MG63 (cell line): ENCODE measurements at regions not wholly inside any gene's neighbourhood (a gene's known extent, or its start where the extent isn't known, plus 50 kb on each side); places are given as distances from the start of the nearest gene placed in this dataset.
A peak's percentile ranks its signal among the peaks of the same experiment; 100 is the strongest.

ENCODE experiments used
- DNase-seq: peaks from one replicate; pipeline ENCODE4 v3.0.0-alpha.2; 2020
- H3K27me3 ChIP-seq: fragments of 250-450 bp; sonication (Bioruptor Pico); 2 replicates; pipeline ENCODE4 v1.5.1; 2020; ENCODE audit warnings: mild to moderate bottlenecking, moderate library complexity
- H3K36me3 ChIP-seq: fragments of 250-450 bp; sonication (Bioruptor Pico); 2 replicates; pipeline ENCODE4 v1.5.1; 2020; ENCODE audit warnings: mild to moderate bottlenecking, moderate library complexity
- H3K4me3 ChIP-seq: fragments of 250-450 bp; sonication (Bioruptor Pico); 2 replicates; pipeline ENCODE4 v1.5.1; 2020; ENCODE audit warnings: mild to moderate bottlenecking, moderate library complexity
- H3K9me3 ChIP-seq: fragments of 250-450 bp; sonication (Bioruptor Pico); 2 replicates; pipeline ENCODE4 v1.5.1; 2020; ENCODE audit warnings: mild to moderate bottlenecking, moderate library complexity

- Histone ChIP-seq H3K36me3 (no peaks in the 10 kb centered on the region), H3K4me3 (no peak overlapping the region), H3K27me3 (no peaks in the 10 kb centered on the region; the same call in 1 of the 2 replicates), H3K9me3 (no peaks in the 10 kb centered on the region)
- no peak for DNase-seq
Observed at GRCh38 chr2:121905201-121905600, 149.8 kb downstream of the TSN start.

GRCh38 chr2:121906170-121906569 lies 150.7 kb downstream of the TSN start:
- Histone ChIP-seq H3K9me3 (no peaks in the 10 kb centered on the region), H3K27me3 (no peaks in the 10 kb centered on the region; the same call in 1 of the 2 replicates), H3K36me3 (no peaks in the 10 kb centered on the region), H3K4me3 (no peak overlapping the region)
- no peak for DNase-seq

DNA sequence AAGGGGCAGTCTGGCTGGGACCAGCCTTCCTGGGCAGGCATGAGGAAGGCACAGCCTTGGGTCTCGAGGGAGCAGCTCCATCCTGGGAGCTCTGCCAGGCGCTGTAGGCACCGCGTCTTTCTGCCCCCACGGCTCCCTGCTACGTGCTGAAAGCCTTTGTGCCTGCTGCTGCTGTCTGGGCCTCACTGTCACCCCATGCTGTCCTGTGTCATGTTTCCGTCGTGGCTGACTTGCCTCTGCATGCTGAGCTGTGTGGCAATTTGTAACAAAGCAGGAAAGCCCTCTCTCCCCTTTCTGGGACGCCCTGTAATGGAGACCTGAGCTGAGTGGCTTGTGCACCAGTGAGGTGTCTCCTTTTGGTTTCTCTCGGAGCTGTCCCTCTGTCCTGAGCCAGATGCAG lies 152.5 kb downstream of the TSN start:
- H3K4me3 ChIP-seq, result no peak overlapping the region
- no peak for DNase-seq

DNA sequence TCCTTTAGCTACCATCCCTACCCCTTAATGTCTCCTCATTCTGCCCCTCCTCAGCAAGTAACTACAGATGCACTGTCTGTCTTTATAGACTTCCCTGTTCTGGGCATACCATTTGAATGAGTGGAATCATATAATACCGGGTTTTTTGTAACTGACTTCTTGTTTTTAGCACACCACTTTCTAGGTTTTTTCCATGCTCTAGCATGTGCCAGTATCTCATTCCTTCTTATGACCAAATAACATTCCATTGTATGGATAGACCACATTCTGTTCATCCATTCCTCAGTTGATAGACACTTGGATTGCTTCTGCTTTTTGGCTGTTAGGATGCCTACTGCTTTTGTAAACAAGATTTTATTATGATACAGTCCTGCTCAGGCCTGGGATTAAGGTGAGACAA lies 154.7 kb downstream of the TSN start:
- H3K9me3 ChIP-seq, result no peaks in the 10 kb centered on the region
- no peak for DNase-seq
- H3K27me3 ChIP-seq, result no peaks in the 10 kb centered on the region; the same call in 1 of the 2 replicates
- no peaks in the 10 kb centered on the region for H3K36me3 ChIP-seq
- no peak overlapping the region for H3K4me3 ChIP-seq

More for the DNA sequence above, 152.5 kb downstream of the TSN start:
- no peaks in the 10 kb centered on the region for H3K36me3 ChIP-seq
- no peaks in the 10 kb centered on the region for H3K9me3 ChIP-seq
- no peaks in the 10 kb centered on the region; the same call in 1 of the 2 replicates for H3K27me3 ChIP-seq

DNA sequence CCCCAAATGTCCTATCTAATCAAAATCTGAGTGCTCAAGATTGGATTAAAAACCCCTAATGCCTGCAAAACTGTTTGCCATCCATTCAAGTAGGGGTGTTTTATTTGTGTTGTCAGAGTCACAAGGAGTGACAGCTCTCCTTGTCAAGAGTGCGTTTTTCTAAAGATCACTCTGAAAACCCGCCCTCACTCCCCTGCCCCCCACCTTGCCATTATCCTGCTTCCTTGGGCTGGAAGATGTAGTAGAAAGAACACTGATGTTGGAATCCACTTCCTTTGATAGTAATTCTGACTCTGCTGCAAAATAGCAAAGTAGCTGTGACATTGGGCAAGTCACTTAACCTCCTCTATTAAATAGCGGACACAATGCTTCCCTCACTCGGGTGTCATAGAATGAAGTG lies 155.6 kb downstream of the TSN start:
- Histone ChIP-seq H3K9me3 (no peaks in the 10 kb centered on the region), H3K36me3 (no peaks in the 10 kb centered on the region), H3K4me3 (no peak overlapping the region), H3K27me3 (no peaks in the 10 kb centered on the region; the same call in 1 of the 2 replicates)
- DNase-seq, result no peak

DNA sequence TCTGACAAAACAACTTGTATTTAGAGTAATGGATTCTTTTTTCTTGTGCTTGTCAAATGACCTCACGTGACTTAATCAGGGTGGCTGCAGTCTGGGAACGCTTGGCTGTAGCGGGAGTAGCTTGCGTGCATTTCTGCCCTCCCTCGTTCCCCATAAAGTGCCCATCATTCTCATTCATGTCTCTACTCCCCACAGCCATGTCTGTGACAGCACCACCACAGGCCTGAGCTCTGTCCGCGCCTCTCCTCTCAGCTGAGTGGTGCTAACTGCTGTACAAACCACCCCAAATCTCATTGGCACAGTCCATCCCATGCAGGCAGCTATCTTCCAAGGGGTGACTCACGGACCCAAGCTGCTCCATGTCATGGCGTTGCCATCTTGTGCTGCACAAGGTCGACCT lies 161.7 kb downstream of the TSN start:
- no peak for DNase-seq
- H3K4me3 ChIP-seq, result no peak overlapping the region
- no peaks in the 10 kb centered on the region for H3K9me3 ChIP-seq
- H3K27me3 ChIP-seq, result no peaks in the 10 kb centered on the region
- H3K36me3 ChIP-seq, result no peaks in the 10 kb centered on the region

GRCh38 chr2:121918231-121918630 lies 162.8 kb downstream of the TSN start:
- Histone ChIP-seq H3K36me3 (no peaks in the 10 kb centered on the region), H3K9me3 (no peaks in the 10 kb centered on the region), H3K27me3 (no peaks in the 10 kb centered on the region), H3K4me3 (no peak overlapping the region)
- no peak for DNase-seq

DNA sequence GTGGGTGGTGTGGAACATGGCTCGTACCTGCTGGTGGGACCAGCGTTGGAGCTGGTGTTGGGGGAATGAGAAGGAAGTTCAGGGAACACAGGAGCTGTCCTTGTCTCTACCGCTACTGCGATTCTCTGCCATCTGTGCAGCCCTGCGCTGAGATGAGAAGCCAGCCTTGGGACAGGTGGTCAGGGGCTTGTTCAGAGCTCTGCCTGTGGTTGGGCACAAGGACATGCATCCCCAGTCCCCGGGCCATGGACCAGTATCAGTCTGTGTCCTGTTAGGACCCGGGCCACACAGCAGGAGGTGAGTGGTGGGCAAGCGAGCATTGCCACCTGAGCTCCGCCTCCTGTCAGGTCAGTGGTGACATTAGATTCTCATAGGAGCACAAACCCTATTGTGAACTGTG lies 164.4 kb downstream of the TSN start:
- DNase-seq, result no peak
- Histone ChIP-seq H3K4me3 (no peak overlapping the region), H3K27me3 (no peaks in the 10 kb centered on the region), H3K9me3 (no peaks in the 10 kb centered on the region), H3K36me3 (no peaks in the 10 kb centered on the region)

DNA sequence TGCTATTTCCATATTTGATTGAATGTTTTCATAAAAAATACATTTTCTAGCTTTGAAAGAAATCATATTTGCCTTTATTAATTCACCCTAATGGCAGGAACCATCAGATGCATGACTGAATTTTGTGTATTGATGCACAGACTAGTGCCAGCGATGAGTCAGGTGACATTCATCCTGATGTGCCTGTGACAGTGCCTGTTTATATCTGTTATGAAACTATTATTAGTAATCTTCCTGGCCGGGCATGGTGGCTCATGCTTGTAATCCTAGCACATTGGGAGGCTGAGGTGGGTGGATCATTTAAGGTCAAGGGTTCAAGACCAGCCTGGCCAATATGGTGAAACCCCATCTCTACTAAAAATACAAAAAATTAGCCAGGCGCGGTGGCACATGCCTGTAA lies 170.0 kb downstream of the TSN start:
- DNase-seq, result peak; percentile 49

GRCh38 chr2:121943285-121943684 lies 187.8 kb downstream of the TSN start:
- Histone ChIP-seq H3K4me3 (no peak overlapping the region), H3K27me3 (no peaks in the 10 kb centered on the region), H3K9me3 (no peaks in the 10 kb centered on the region), H3K36me3 (no peaks in the 10 kb centered on the region)
- DNase-seq, result no peak

More for the DNA sequence above, 170.0 kb downstream of the TSN start:
- Histone ChIP-seq H3K4me3 (no peak overlapping the region), H3K36me3 (no peaks in the 10 kb centered on the region), H3K9me3 (no peaks in the 10 kb centered on the region), H3K27me3 (no peaks in the 10 kb centered on the region; the same call in 1 of the 2 replicates)

DNA sequence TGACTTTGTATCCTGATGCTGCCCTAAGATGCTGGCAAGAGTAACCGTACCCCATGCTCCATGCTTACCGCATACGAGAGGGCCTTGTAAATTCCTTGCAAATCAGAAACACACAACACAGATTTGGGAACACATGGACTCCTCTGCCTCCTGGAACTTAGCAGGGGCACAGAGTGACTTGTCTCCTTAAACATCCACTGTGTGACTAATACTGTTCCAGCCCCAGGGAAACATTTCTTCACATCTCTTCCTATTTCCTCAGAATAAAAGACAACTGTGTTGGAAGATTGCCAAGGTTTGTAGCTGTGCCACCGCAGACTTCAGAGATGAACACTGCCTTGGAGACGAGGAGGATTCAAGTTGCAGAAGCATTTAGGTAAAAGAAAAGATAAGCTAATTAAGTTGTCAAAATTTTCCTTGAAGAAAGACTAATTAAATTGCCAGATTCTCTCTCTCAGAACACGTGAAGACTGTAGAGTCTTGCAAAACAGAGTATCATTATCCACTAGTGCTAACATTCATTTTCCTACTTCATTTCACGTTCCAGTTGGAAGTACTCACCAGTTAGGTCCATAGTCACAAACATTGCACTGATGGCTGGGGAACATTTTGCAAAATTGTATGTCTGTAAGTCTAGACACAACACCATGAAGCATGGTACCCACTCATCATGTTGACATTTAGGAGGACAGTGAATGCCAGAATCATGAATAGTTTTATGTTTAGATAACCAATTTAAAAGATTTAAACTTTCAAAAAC lies 188.8 kb downstream of the TSN start:
- no peaks in the 10 kb centered on the region for H3K27me3 ChIP-seq
- no peaks in the 10 kb centered on the region for H3K36me3 ChIP-seq
- H3K9me3 ChIP-seq, result no peaks in the 10 kb centered on the region
- peak; percentile 34 for DNase-seq
- H3K4me3 ChIP-seq, result no peak overlapping the region

GRCh38 chr2:121947674-121948073 lies 192.2 kb downstream of the TSN start:
- Histone ChIP-seq H3K36me3 (no peaks in the 10 kb centered on the region), H3K9me3 (no peaks in the 10 kb centered on the region), H3K4me3 (no peak overlapping the region), H3K27me3 (no peaks in the 10 kb centered on the region)
- DNase-seq, result no peak

DNA sequence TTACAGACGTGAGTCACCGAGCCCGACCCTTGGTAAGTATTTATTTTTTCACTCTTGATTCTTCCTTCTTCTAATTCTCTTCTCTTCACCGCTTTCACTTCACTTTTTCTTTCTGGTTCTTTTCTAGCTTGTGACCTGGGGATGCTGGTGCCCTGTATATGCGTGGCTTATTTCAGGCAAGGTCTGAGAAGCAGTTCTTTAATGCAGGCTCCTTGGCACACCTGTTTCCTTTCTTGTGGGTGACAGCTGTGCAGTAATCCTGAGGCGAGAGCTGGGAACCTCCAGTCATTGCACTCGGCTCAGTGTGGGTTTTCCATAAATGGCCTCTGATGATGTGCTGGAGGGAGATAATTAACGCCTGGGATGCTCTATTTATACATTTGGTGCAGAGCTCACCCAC lies 193.8 kb downstream of the TSN start:
- H3K9me3 ChIP-seq, result no peaks in the 10 kb centered on the region
- DNase-seq, result no peak
- no peaks in the 10 kb centered on the region for H3K36me3 ChIP-seq
- H3K4me3 ChIP-seq, result no peak overlapping the region
- H3K27me3 ChIP-seq, result no peaks in the 10 kb centered on the region

DNA sequence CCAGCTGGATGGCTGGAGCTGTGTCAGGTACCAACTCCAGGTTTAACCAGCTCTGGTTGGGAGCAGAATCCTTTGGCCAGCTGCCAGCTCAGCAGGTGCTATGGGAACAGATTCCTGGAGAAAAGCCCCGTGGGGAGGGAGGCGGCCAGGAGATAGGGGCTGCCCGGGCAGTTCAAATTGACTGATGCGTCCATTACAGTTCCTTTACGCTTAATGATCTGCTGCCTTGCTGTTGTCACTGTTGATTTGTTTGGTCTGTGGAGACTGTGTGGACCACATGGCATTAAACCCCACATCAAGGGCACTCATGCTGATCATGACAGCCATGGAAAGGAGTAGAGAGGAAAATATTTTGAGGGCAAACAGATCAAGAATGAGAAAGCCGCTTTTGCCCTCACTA lies 200.0 kb downstream of the TSN start:
- H3K36me3 ChIP-seq, result no peaks in the 10 kb centered on the region

DNA sequence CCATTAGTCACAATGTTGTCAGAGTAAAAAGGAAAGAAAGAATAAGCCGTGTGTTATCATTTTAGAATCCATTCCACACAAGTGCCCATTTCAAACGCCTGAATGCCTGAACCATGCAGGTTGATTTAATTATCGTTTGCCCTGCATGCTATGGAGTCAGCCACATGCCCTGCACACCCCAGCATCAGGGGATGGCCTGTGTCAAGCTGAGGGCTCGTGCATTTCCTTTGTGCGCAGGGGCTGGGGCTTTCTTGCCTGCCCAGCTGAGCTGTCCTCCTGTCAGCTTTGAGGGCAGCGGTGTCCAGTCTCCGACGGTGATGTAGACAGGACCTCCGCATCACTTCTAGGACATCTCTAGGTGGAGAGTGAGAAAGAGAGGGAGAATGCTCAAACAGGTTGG lies 200.4 kb downstream of the TSN start:
- Histone ChIP-seq H3K27me3 (no peaks in the 10 kb centered on the region), H3K36me3 (no peaks in the 10 kb centered on the region), H3K4me3 (no peak overlapping the region), H3K9me3 (no peaks in the 10 kb centered on the region)
- no peak for DNase-seq

More for the DNA sequence above, 200.0 kb downstream of the TSN start:
- no peak for DNase-seq
- Histone ChIP-seq H3K4me3 (no peak overlapping the region), H3K27me3 (no peaks in the 10 kb centered on the region), H3K9me3 (no peaks in the 10 kb centered on the region)

- Histone ChIP-seq H3K9me3 (no peaks in the 10 kb centered on the region), H3K4me3 (no peak overlapping the region), H3K27me3 (no peaks in the 10 kb centered on the region), H3K36me3 (no peaks in the 10 kb centered on the region)
- DNase-seq, result no peak
Observed at GRCh38 chr2:121960251-121960650, 204.8 kb downstream of the TSN start.

DNA sequence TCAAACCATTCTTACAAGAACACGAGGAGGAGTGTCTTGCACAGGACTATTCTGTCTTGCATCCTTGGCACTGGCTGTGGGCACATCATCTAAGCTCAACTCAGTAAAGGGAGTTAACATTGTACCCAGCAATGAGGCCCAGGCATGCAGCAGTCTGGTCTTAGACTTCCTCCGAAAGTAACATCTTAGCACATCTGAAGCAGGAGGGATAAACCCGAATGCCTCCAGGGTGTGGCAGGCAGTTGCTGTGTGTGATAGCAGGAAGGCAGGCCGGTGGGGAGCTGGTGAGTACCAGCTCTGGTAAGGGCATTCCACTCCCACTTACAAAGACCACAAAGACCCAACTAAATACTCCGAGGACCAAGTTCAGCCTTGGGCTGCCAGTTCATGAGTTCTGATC lies 206.3 kb downstream of the TSN start:
- DNase-seq, result no peak
- H3K9me3 ChIP-seq, result no peaks in the 10 kb centered on the region
- no peaks in the 10 kb centered on the region for H3K27me3 ChIP-seq
- H3K4me3 ChIP-seq, result no peak overlapping the region
- H3K36me3 ChIP-seq, result no peaks in the 10 kb centered on the region

- Histone ChIP-seq H3K27me3 (peaks cover 9% of the 10 kb centered on the region), H3K36me3 (no peaks in the 10 kb centered on the region), H3K9me3 (no peaks in the 10 kb centered on the region), H3K4me3 (no peak overlapping the region)
- no peak for DNase-seq
Observed at GRCh38 chr2:121965661-121966060, 210.2 kb downstream of the TSN start.
